GM13976 (cell line): ENCODE measurements at regions not wholly inside any gene's neighbourhood (a gene's known extent, or its start where the extent isn't known, plus 50 kb on each side); places are given as distances from the start of the nearest gene placed in this dataset.
"Not testable (repeated sequence)": the region's sequence is repeated elsewhere in the genome, so short reads cannot be mapped to it uniquely, and the experiment has no call there.

Experiments
- DNase-seq: peaks from one replicate; pipeline ENCODE4 v3.0.0; 2012; ENCODE audit warnings: low spot score
- in situ Hi-C: fragments of 300-500 bp; cut with MboI; formaldehyde crosslinking; loops from one replicate; pipeline ENCODE4 v1.12.0; 2022; ENCODE audit warnings: low sequenced_read_pairs, mixed read lengths, inconsistent platforms; ENCODE audit not compliant: unreplicated experiment
- TF ChIP-seq, protein P1 (sequence below): IDR thresholded peaks from 2 replicates; pipeline ENCODE4 v1.5.1; 2012; ENCODE audit warnings: borderline replicate concordance, mild to moderate bottlenecking; ENCODE audit not compliant: insufficient read depth; ENCODE audit errors: extremely low read depth, missing control alignments, control extremely low read depth

DNA sequence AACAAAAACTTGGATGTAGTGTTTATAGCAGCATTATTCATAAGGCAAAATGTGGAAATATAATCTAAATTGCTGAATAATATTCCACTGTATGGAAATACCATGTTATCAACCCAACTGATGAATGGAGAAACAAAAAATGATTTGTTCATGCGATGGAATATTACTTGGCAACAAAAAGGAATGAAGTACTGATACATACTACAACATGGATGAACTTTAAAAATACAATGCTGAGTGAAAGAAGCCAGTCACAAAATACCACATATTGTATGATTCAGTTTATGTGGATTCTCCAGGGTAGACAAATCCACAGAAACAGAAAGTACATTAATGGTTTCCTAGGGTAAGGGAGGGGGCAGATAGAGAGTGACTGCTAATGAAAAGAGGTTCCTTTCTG lies 83.7 kb upstream of the DNAH5 start:
- in situ Hi-C loops, result no loop called here
- TF ChIP-seq, protein P1, sequence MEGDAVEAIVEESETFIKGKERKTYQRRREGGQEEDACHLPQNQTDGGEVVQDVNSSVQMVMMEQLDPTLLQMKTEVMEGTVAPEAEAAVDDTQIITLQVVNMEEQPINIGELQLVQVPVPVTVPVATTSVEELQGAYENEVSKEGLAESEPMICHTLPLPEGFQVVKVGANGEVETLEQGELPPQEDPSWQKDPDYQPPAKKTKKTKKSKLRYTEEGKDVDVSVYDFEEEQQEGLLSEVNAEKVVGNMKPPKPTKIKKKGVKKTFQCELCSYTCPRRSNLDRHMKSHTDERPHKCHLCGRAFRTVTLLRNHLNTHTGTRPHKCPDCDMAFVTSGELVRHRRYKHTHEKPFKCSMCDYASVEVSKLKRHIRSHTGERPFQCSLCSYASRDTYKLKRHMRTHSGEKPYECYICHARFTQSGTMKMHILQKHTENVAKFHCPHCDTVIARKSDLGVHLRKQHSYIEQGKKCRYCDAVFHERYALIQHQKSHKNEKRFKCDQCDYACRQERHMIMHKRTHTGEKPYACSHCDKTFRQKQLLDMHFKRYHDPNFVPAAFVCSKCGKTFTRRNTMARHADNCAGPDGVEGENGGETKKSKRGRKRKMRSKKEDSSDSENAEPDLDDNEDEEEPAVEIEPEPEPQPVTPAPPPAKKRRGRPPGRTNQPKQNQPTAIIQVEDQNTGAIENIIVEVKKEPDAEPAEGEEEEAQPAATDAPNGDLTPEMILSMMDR, result no peak
- DNase-seq, result no peak

DNA sequence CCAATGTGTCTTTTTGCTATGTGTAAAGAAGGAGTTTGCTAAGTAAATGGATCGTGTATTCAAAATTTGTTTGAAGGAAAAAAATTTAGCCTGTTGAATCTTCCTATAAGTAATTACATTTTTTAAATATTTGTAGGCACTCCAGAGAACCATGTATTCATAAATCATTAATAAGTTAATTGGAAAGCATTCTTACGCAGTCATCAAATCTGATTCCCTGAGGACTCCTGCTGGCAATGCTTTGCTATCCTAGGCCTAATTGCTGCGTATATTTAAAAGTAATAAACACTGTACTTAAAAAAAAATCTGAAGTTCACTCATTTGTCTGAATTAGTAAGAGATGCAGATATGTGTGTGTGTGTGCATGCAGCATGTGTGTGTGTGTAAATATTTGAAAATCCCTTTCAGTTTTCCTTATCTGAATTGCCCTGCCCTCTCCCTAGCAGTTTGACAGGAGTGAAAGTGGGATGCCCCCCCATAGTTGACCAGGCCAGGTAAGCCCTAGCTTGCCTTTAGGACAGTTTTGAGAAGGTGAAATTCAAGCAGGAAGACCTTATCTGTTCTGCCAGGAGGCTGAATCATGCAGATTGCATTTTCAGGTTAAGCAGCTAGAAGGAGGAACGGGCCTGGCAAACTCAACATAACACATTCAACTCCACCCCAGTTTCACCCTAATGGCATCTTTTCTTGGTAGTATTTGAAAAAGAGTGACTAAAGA lies 81.2 kb upstream of the DNAH5 start:
- TF ChIP-seq, protein P1, result no peak
- in situ Hi-C loops, result no loop called here
- DNase-seq, result no peak

DNA sequence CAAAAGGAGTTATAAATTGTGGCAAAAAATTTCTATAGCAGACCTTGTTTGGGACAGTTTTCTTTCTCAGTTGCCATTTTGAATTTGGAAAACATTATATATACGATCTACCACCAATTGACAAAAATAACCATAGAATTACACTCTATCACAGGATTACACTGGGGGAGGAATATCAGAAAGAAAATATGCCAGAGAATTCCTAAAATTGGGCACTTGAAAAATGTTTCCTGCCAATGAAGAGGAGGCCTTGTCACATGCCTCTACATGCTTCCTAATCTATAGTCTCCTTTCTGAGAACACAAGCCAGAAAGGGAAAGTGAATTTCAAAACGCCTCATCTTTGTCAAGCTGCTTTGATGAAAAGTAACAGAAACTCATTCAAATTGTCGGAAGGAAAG lies 78.5 kb upstream of the DNAH5 start:
- DNase-seq, result no peak
- in situ Hi-C loops, result no loop called here
- TF ChIP-seq, protein P1, result no peak

DNA sequence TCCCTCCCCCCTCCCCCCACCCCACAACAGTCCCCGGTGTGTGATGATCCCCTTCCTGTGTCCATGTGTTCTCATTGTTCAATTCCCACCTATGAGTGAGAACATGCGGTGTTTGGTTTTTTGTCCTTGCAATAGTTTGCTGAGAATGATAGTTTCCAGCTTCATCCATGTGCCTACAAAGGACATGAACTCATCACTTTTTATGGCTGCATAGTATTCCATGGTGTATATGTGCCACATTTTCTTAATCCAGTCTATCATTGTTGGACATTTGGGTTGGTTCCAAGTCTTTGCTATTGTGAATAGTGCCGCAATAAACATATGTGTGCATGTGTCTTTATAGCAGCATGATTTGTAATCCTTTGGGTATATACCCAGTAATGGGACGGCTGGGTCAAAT lies 76.5 kb upstream of the DNAH5 start:
- DNase-seq, in situ Hi-C loops: not testable (repeated sequence)

DNA sequence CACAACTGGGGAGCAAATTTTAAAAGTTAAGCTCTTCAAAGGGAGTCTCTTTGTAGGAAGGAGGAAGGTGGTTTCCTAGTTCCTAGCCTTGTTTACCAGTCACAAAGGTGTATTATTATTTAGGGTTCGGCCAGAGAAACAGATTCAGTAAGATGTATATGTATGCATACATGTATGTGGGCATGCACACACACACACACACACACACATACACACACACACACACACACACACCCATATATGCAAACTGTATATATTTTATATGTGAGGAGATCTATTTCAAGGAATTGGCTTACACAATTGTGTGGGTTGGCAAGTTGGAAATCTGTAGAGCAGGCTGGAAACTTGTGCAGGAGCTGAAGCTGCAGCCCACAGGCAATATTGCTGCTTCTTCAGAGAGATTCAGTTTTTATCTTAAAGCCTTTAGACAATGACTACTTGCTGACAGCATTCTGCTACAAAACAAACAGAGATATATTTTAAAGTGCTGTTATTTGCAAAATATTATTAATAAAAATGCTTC lies 75.3 kb upstream of the DNAH5 start:
- in situ Hi-C loops, result no loop called here
- TF ChIP-seq, protein P1, result no peak
- DNase-seq, result no peak

DNA sequence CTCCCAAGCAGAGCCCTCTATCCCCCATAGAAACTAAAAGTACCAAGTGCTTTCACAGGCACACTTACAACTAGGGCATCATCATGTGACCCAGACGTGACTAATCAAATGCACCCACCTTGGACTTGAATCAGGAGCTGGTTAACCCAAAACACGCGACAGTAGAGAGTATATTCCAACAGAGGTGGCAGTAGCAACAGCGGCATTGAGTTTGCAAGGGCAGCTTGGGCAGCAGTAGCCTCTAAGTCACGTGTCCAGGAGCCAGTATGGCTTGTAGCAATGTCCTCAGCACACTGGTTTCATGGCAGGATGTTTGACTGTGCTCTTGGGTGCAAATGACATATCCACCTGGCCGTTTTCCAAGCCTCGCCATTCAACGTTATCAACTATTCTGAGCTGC lies 73.4 kb upstream of the DNAH5 start:
- in situ Hi-C loops, result no loop called here

DNA sequence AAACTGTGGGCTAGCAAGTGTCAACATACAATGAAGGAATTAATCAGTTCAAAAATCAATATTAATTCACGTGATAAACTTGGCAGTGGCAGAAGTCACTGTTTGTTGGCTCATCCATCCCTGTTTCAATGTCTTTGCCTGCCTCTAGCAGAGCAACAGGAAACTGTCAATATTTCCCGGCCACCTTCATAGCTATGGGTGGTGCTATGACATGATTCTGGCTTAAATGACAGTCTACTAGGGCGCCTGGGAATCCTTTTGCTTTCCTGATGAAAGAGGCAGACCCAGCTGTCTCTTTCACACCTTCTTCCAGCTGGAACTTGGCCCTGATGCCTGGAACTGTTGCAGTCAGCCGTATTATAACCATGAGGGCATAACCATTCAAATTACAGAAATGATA lies 72.1 kb upstream of the DNAH5 start:
- no peak for DNase-seq
- TF ChIP-seq, protein P1, result no peak
- in situ Hi-C loops, result no loop called here

More for the DNA sequence above, 73.4 kb upstream of the DNAH5 start:
- DNase-seq, result no peak
- TF ChIP-seq, protein P1, result no peak
